ENCODE measurements at regions not wholly inside any gene's neighbourhood (a gene's known extent, or its start where the extent isn't known, plus 50 kb on each side); places are given as distances from the start of the nearest gene placed in this dataset.

- no TSS peak for BruUV-seq (replicated peaks)
- no peak overlapping the region for H3K27ac ChIP-seq (ENCODE audit: low read length)
- POLR2A ChIA-PET: no interaction called here
- ATAC-seq (no peak), DNase-seq (ENCODE audit: low read depth, low spot score) (no peak)
- CTCF ChIA-PET: no interaction called here
- no peaks in the 10 kb centered on the region for H3K36me3 ChIP-seq (ENCODE audit: control insufficient read depth, insufficient read depth, low read length)
- H3K27me3 ChIP-seq (ENCODE audit: control insufficient read depth, insufficient read depth, low read length): no peaks in the 10 kb centered on the region
- peaks cover 3% of the 10 kb centered on the region; the same call in 1 of the 2 replicates for H3K4me1 ChIP-seq (ENCODE audit: control insufficient read depth, insufficient read depth, low read length)
- TF ChIP-seq TCF7L2 (IDR thresholded peaks at IDR 0.05; ENCODE audit: low read depth, low read length) (no peak), POLR2AphosphoS5 (IDR thresholded peaks at IDR 0.05; ENCODE audit: low read depth, low read length) (no peak), SIN3A (IDR thresholded peaks at IDR 0.05; ENCODE audit: borderline replicate concordance, insufficient read depth, low read depth, low read length) (no peak)
- no peak overlapping the region for H3K4me3 ChIP-seq (ENCODE audit: low read depth in 2 of 2, low read length in 2 of 2)
- in situ Hi-C loops (cut with HindIII; ENCODE audit: low pct_unique_long_range_greater_than_20kb, low sequenced_read_pairs): no loop called here
- intact Hi-C loops (cut with micrococcal nuclease; ENCODE audit: unreplicated experiment): no loop called here
- no peaks in the 10 kb centered on the region for H3K9me3 ChIP-seq (ENCODE audit: control insufficient read depth, insufficient read depth, low read depth, low read length)
Observed at GRCh38 chr11:28834877-28835276, 726.7 kb downstream of the METTL15 start.

- Histone ChIP-seq H3K27ac (ENCODE audit: low read length) (no peak overlapping the region), H3K27me3 (ENCODE audit: control insufficient read depth, insufficient read depth, low read length) (no peaks in the 10 kb centered on the region), H3K4me3 (ENCODE audit: low read depth in 2 of 2, low read length in 2 of 2) (no peak overlapping the region), H3K9me3 (ENCODE audit: control insufficient read depth, insufficient read depth, low read depth, low read length) (no peaks in the 10 kb centered on the region), H3K36me3 (ENCODE audit: control insufficient read depth, insufficient read depth, low read length) (no peaks in the 10 kb centered on the region), H3K4me1 (ENCODE audit: control insufficient read depth, insufficient read depth, low read length) (peaks cover 3% of the 10 kb centered on the region; the same call in 1 of the 2 replicates)
- intact Hi-C loops (cut with micrococcal nuclease; ENCODE audit: unreplicated experiment) (no loop called here), in situ Hi-C loops (cut with HindIII; ENCODE audit: low pct_unique_long_range_greater_than_20kb, low sequenced_read_pairs) (no loop called here)
- ATAC-seq: no peak
- ChIA-PET POLR2A (no interaction called here), CTCF (no interaction called here)
- no peak for DNase-seq (ENCODE audit: low read depth, low spot score)
- no TSS peak for BruUV-seq (replicated peaks)
- TF ChIP-seq REST (IDR thresholded peaks at IDR 0.05; ENCODE audit: insufficient read depth in 1 of 2, low read depth in 2 of 2, low read length in 1 of 2) (no peak), CTCF (IDR thresholded peaks at IDR 0.05) (no peak), TCF7L2 (IDR thresholded peaks at IDR 0.05; ENCODE audit: low read depth, low read length) (no peak)
Observed at GRCh38 chr11:28833670-28834069, 725.5 kb downstream of the METTL15 start.

- intact Hi-C loops (cut with micrococcal nuclease; ENCODE audit: unreplicated experiment) (no loop called here), in situ Hi-C loops (cut with HindIII; ENCODE audit: low pct_unique_long_range_greater_than_20kb, low sequenced_read_pairs) (no loop called here)
- H3K4me3 ChIP-seq (ENCODE audit: low read depth in 2 of 2, low read length in 2 of 2): no peak overlapping the region
- POLR2A ChIA-PET: no interaction called here
- peaks cover 3% of the 10 kb centered on the region; the same call in 1 of the 2 replicates for H3K4me1 ChIP-seq (ENCODE audit: control insufficient read depth, insufficient read depth, low read length)
- no peaks in the 10 kb centered on the region for H3K27me3 ChIP-seq (ENCODE audit: control insufficient read depth, insufficient read depth, low read length)
- no peak for ATAC-seq
- H3K9me3 ChIP-seq (ENCODE audit: control insufficient read depth, insufficient read depth, low read depth, low read length): no peaks in the 10 kb centered on the region
- DNase-seq (ENCODE audit: low read depth, low spot score): no peak
- no peaks in the 10 kb centered on the region for H3K36me3 ChIP-seq (ENCODE audit: control insufficient read depth, insufficient read depth, low read length)
- BruUV-seq (replicated peaks): no TSS peak
- no peak for TF ChIP-seq SIN3A (IDR thresholded peaks at IDR 0.05; ENCODE audit: borderline replicate concordance, insufficient read depth, low read depth, low read length)
- no peak for TF ChIP-seq POLR2AphosphoS5 (IDR thresholded peaks at IDR 0.05; ENCODE audit: low read depth, low read length)
- no peak for TF ChIP-seq CTCF (IDR thresholded peaks at IDR 0.05)
- no peak for TF ChIP-seq REST (IDR thresholded peaks at IDR 0.05; ENCODE audit: insufficient read depth in 1 of 2, low read depth in 2 of 2, low read length in 1 of 2)
- TF ChIP-seq TCF7L2 (IDR thresholded peaks at IDR 0.05; ENCODE audit: low read depth, low read length): no peak
- CTCF ChIA-PET: no interaction called here
- H3K27ac ChIP-seq (ENCODE audit: low read length): no peak overlapping the region
Observed at GRCh38 chr11:28833169-28833568, 725.0 kb downstream of the METTL15 start.
